ENCODE measurements at regions not wholly inside any gene's neighbourhood (a gene's known extent, or its start where the extent isn't known, plus 50 kb on each side); places are given as distances from the start of the nearest gene placed in this dataset.

- Histone ChIP-seq H3K9ac (ENCODE audit: insufficient read depth in 1 of 2, low read depth in 2 of 2, low read length in 2 of 2) (no peak overlapping the region), H3K79me2 (ENCODE audit: control insufficient read depth, insufficient read depth, low read length) (no peaks in the 10 kb centered on the region), H3K4me3 (no peak overlapping the region), H2AFZ (ENCODE audit: low read depth, low read length) (no peak overlapping the region), H3K4me2 (ENCODE audit: insufficient read depth, low read length) (no peak overlapping the region), H4K20me1 (replicated peaks; ENCODE audit: control insufficient read depth, insufficient read depth, low read length) (no peaks in the 10 kb centered on the region), H3K4me1 (replicated peaks in 1 of 2; ENCODE audit: control insufficient read depth in 2 of 2, insufficient read depth in 2 of 2, low read length in 2 of 2) (no peaks in the 10 kb centered on the region), H3K36me3 (ENCODE audit: control insufficient read depth, insufficient read depth, low read length) (no peaks in the 10 kb centered on the region), H3K9me1 (ENCODE audit: control insufficient read depth, insufficient read depth, low read length) (no peaks in the 10 kb centered on the region), H3K27ac (ENCODE audit: extremely low read depth, low read depth, low read length) (no peak overlapping the region), H3K9me3 (replicated peaks; ENCODE audit: control insufficient read depth, insufficient read depth, low read depth, low read length) (no peaks in the 10 kb centered on the region; the same call in 1 of the 2 replicates), H3K27me3 (ENCODE audit: control insufficient read depth in 2 of 2, insufficient read depth in 2 of 2, low read length in 2 of 2) (no peaks in the 10 kb centered on the region)
- intact Hi-C loops (cut with micrococcal nuclease): no loop called here
- ChIA-PET POLR2A (no interaction called here), CTCF (ENCODE audit: low intra/inter-chr PET ratio) (no interaction called here)
- DNase-seq (ENCODE audit: extremely low read depth in 1 of 4, low spot score in 3 of 4) (no peak), FAIRE-seq (no peak), ATAC-seq (no peak)
- in situ Hi-C loops (cut with MboI): no loop called here
- no peak for TF ChIP-seq ZNF830 (CRISPR knock-in tag; IDR thresholded peaks at IDR 0.05)
- no peak for TF ChIP-seq ZKSCAN3 (CRISPR knock-in tag; IDR thresholded peaks at IDR 0.05)
- no peak for TF ChIP-seq ZFP36 (IDR thresholded peaks at IDR 0.05; ENCODE audit: low read depth, low read length, partially characterized antibody)
- TF ChIP-seq COPS2 (conservative IDR thresholded peaks at IDR 0.05): no peak
- BruUV-seq (replicated peaks): no TSS peak
- WGBS (ENCODE audit: insufficient coverage, low coverage, missing lambda C conversion rate): 3% methylated on average over 3 of the region's 3 CpGs
Observed at GRCh38 chr21:27586326-27586725, 619.4 kb upstream of the ADAMTS5 start.

GRCh38 chr21:27584256-27584655 lies 617.4 kb upstream of the ADAMTS5 start:
- TF ChIP-seq GTF2B (IDR thresholded peaks at IDR 0.05; ENCODE audit: extremely low read depth, insufficient read length) (no peak), STAG1 (CRISPR knock-in tag; IDR thresholded peaks at IDR 0.05; ENCODE audit: borderline replicate concordance) (no peak), HNRNPUL1 (IDR thresholded peaks at IDR 0.05; ENCODE audit: low read length) (no peak), ZNF785 (CRISPR knock-in tag; IDR thresholded peaks at IDR 0.05) (no peak), HES1 (IDR thresholded peaks at IDR 0.05; ENCODE audit: low read depth) (no peak), PHF8 (IDR thresholded peaks at IDR 0.05; ENCODE audit: borderline replicate concordance, low read length) (no peak), ZC3H4 (CRISPR knock-in tag; IDR thresholded peaks at IDR 0.05; ENCODE audit: borderline replicate concordance) (no peak)
- POLR2A ChIA-PET: no interaction called here
- no peak for FAIRE-seq

More at GRCh38 chr21:27584256-27584655, 617.4 kb upstream of the ADAMTS5 start:
- in situ Hi-C loops (cut with MboI): no loop called here
- Histone ChIP-seq H3K79me2 (ENCODE audit: control insufficient read depth, insufficient read depth, low read length) (no peaks in the 10 kb centered on the region), H3K9me3 (replicated peaks; ENCODE audit: control insufficient read depth, insufficient read depth, low read depth, low read length) (no peaks in the 10 kb centered on the region; the same call in 1 of the 2 replicates), H3K27me3 (ENCODE audit: control insufficient read depth in 2 of 2, insufficient read depth in 2 of 2, low read length in 2 of 2) (no peaks in the 10 kb centered on the region), H3K9ac (ENCODE audit: insufficient read depth in 1 of 2, low read depth in 2 of 2, low read length in 2 of 2) (no peak overlapping the region), H3K4me2 (ENCODE audit: insufficient read depth, low read length) (no peak overlapping the region), H4K20me1 (replicated peaks; ENCODE audit: control insufficient read depth, insufficient read depth, low read length) (no peaks in the 10 kb centered on the region), H3K4me1 (replicated peaks in 1 of 2; ENCODE audit: control insufficient read depth in 2 of 2, insufficient read depth in 2 of 2, low read length in 2 of 2) (no peaks in the 10 kb centered on the region), H3K36me3 (ENCODE audit: control insufficient read depth, insufficient read depth, low read length) (no peaks in the 10 kb centered on the region), H3K4me3 (no peak overlapping the region), H3K9me1 (ENCODE audit: control insufficient read depth, insufficient read depth, low read length) (no peaks in the 10 kb centered on the region), H3K27ac (ENCODE audit: extremely low read depth, low read depth, low read length) (no peak overlapping the region), H2AFZ (ENCODE audit: low read depth, low read length) (no peak overlapping the region)
- DNase-seq (ENCODE audit: extremely low read depth in 1 of 4, low spot score in 3 of 4) (no peak), ATAC-seq (no peak)
- CTCF ChIA-PET (ENCODE audit: low intra/inter-chr PET ratio): interaction anchor here (0.7 kb wide), 1 partner anchor 117 kb away, joined by 3 read pairs; no protein-coding TSS in a partner anchor
- intact Hi-C loops (cut with micrococcal nuclease): no loop called here
- BruUV-seq (replicated peaks): no TSS peak
- WGBS (ENCODE audit: insufficient coverage, low coverage, missing lambda C conversion rate): 0% methylated on average over 1 of the region's 1 CpG
